ENCODE measurements at regions not wholly inside any gene's neighbourhood (a gene's known extent, or its start where the extent isn't known, plus 50 kb on each side); places are given as distances from the start of the nearest gene placed in this dataset.
"Not testable (repeated sequence)": the region's sequence is repeated elsewhere in the genome, so short reads cannot be mapped to it uniquely, and the experiment has no call there.

DNA sequence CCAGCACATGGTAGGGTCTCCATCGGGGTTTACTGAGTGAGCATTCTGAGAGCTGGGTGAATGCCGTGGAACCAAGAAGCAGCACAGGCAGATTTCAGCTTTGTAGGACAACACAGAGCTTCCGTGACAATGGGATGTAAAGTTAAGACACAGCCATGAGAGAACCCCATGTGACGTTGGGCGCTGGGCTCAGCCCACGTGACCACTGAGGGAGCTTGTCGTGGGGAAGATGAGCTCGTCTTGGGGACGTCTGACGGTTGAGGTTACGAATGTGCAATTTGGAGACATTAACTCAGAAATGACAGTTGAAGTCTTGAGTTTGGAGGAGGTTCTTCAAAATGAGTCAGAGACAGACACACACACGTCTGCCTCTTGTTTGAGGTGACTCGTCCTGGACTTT, 51.5 kb upstream of the MUC20 start:
- not testable (repeated sequence) for H3K27me3 ChIP-seq (ENCODE audit: insufficient read depth, low read length); H3K27ac ChIP-seq (ENCODE audit: low read depth, low read length); H2AFZ ChIP-seq (ENCODE audit: low read length, unreplicated experiment); H3K4me1 ChIP-seq (ENCODE audit: control insufficient read depth, insufficient read depth, low read length, unreplicated experiment); H3K79me2 ChIP-seq (ENCODE audit: control insufficient read depth, insufficient read depth, low read length, unreplicated experiment); H3K4me3 ChIP-seq (ENCODE audit: low read depth, low read length); H3K36me3 ChIP-seq (ENCODE audit: insufficient read depth, low read length)

DNA sequence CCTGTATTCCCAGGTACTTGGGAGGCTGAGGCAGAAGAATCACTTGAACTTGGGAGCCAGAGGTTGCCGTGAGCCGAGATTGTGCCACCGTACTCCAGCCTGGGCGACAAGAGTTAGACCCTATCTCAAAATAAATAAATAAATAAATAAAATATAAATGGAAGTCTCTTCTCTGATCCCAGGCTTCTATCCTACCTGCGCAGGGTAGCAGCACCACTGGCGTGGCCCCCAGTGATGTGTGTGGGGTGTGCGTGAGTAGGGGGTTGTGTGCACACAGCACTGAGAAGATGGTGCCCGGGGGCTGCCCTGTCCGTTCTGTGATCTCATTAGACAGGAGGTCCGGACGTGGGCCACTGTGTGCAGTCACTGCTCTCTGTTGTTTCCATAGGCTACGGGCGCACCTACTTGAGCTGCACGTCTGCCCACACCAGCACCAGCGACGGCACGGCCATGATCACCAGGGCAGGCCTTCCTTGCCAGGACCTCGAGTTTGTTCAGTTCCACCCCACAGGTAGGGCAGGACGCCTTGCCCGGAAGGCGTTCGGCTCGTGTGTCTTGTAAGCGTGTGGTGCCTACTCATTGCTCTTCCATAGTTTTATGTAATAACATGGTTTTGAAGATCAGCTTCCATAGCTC, 52.5 kb upstream of the MUC20 start:
- H2AFZ ChIP-seq (ENCODE audit: low read length, unreplicated experiment); H3K79me2 ChIP-seq (ENCODE audit: control insufficient read depth, insufficient read depth, low read length, unreplicated experiment); H3K36me3 ChIP-seq (ENCODE audit: insufficient read depth, low read length); H3K4me3 ChIP-seq (ENCODE audit: low read depth, low read length); H3K27me3 ChIP-seq (ENCODE audit: insufficient read depth, low read length); H3K27ac ChIP-seq (ENCODE audit: low read depth, low read length); H3K4me1 ChIP-seq (ENCODE audit: control insufficient read depth, insufficient read depth, low read length, unreplicated experiment): not testable (repeated sequence)

DNA sequence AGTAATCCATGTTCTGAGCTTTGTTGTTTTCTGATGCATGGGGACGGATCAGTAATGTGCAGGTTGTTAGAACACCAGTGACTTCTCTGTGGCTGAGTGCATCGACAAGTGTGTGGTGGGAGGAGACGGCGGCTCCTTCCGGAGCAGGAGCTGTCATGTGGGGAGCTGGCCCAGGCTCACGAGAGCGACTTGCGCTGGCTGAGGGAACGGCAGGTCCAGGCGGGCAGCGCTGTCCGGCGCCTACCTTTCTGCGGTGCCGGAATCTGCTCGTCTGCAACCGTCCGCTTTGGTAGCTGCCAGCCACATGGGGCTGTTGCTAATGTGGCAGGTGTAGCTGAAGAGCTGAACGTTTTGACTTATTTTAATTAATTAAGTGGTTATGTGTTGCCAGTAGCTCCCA, 55.5 kb upstream of the MUC20 start:
- not testable (repeated sequence) for H3K27ac ChIP-seq (ENCODE audit: low read depth, low read length); H3K79me2 ChIP-seq (ENCODE audit: control insufficient read depth, insufficient read depth, low read length, unreplicated experiment); H3K4me3 ChIP-seq (ENCODE audit: low read depth, low read length); H3K27me3 ChIP-seq (ENCODE audit: insufficient read depth, low read length); H2AFZ ChIP-seq (ENCODE audit: low read length, unreplicated experiment); H3K36me3 ChIP-seq (ENCODE audit: insufficient read depth, low read length); H3K4me1 ChIP-seq (ENCODE audit: control insufficient read depth, insufficient read depth, low read length, unreplicated experiment)

DNA sequence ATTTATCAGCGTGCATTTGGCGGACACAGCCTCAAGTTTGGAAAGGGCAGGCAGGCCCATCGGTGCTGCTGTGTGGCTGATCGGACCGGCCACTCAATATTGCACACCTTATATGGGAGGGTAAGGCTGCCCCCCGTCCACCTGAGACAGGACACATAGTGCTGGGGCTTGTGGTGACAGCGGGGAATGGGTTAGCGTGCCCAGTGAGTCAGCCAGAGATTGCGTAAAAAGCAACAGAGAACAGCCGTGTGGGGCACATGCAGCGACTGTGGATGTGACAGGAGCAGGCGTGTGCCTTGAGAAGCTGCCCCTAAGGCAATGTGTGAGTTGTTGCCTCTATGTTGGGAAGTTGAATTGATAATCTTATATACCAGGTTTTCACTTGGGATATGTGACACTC, 56.6 kb upstream of the MUC20 start:
- not testable (repeated sequence) for H3K4me1 ChIP-seq (ENCODE audit: control insufficient read depth, insufficient read depth, low read length, unreplicated experiment); H3K27ac ChIP-seq (ENCODE audit: low read depth, low read length); H3K79me2 ChIP-seq (ENCODE audit: control insufficient read depth, insufficient read depth, low read length, unreplicated experiment); H3K4me3 ChIP-seq (ENCODE audit: low read depth, low read length); H2AFZ ChIP-seq (ENCODE audit: low read length, unreplicated experiment); H3K27me3 ChIP-seq (ENCODE audit: insufficient read depth, low read length); H3K36me3 ChIP-seq (ENCODE audit: insufficient read depth, low read length)

- H3K4me3 ChIP-seq (ENCODE audit: low read depth, low read length): peak overlapping the region; percentile 77
- H3K36me3 ChIP-seq (ENCODE audit: insufficient read depth, low read length); H3K27ac ChIP-seq (ENCODE audit: low read depth, low read length); H3K4me1 ChIP-seq (ENCODE audit: control insufficient read depth, insufficient read depth, low read length, unreplicated experiment); H2AFZ ChIP-seq (ENCODE audit: low read length, unreplicated experiment); H3K79me2 ChIP-seq (ENCODE audit: control insufficient read depth, insufficient read depth, low read length, unreplicated experiment); H3K27me3 ChIP-seq (ENCODE audit: insufficient read depth, low read length): not testable (repeated sequence)
Observed at GRCh38 chr3:195659136-195659533, 61.6 kb upstream of the MUC20 start.

GRCh38 chr3:195658381-195659135, 62.2 kb upstream of the MUC20 start:
- H3K4me1 ChIP-seq (ENCODE audit: control insufficient read depth, insufficient read depth, low read length, unreplicated experiment); H3K36me3 ChIP-seq (ENCODE audit: insufficient read depth, low read length); H2AFZ ChIP-seq (ENCODE audit: low read length, unreplicated experiment); H3K27ac ChIP-seq (ENCODE audit: low read depth, low read length); H3K27me3 ChIP-seq (ENCODE audit: insufficient read depth, low read length); H3K79me2 ChIP-seq (ENCODE audit: control insufficient read depth, insufficient read depth, low read length, unreplicated experiment): not testable (repeated sequence)
- peak overlapping the region; percentile 77 for H3K4me3 ChIP-seq (ENCODE audit: low read depth, low read length)

DNA sequence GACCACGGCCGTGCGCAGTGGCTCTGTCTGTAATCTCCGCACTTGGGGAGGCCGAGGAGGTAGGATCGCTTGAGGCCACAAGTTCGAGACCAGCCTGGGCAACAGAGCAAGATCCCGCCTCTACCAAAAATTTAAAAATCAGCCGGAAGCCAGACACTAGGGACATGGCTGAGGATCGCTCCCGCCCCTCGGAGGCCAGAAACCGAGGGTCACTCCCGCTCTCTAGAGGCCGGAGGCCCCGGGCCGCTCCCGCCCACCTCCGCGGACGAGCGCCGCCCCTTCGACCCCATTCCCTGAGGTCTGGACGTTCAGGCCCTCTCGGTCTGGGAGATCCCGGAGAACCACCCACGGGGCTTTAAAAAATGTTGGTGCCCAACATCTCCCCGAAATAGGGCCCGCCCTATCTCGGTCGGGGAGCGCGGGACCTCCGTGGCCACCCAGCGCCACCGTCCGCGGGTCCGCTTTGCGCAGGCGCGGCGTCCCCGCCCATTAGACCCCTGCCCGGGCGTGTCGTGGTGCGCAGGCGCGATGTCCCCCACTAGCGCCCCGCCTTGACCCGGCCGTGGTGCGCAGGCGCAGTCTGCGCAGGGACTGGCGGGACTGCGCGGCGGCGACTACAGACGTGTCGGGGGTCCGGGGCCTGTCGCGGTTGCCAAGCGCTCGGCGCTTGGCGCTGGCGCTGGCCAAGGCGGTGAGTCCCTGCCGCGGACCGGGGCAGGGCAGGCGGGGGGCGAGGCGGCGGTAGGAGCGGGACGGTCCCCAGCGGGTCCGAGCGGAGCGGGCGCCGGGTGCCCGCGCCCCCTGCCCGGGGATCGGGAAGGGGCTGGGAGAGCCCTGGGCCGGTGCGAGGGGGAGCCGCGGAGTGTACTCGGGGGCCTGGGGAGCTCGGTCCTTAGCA, 63.1 kb upstream of the MUC20 start:
- not testable (repeated sequence) for H3K36me3 ChIP-seq (ENCODE audit: insufficient read depth, low read length); H3K4me1 ChIP-seq (ENCODE audit: control insufficient read depth, insufficient read depth, low read length, unreplicated experiment); H3K27me3 ChIP-seq (ENCODE audit: insufficient read depth, low read length); H3K79me2 ChIP-seq (ENCODE audit: control insufficient read depth, insufficient read depth, low read length, unreplicated experiment); H3K27ac ChIP-seq (ENCODE audit: low read depth, low read length)
- peak overlapping the region; percentile 77 for H3K4me3 ChIP-seq (ENCODE audit: low read depth, low read length)
- H2AFZ ChIP-seq (ENCODE audit: low read length, unreplicated experiment): peak overlapping the region; percentile 88

GRCh38 chr3:195656091-195656490, 64.7 kb upstream of the MUC20 start:
- H3K36me3 ChIP-seq (ENCODE audit: insufficient read depth, low read length); H3K4me3 ChIP-seq (ENCODE audit: low read depth, low read length); H2AFZ ChIP-seq (ENCODE audit: low read length, unreplicated experiment); H3K27me3 ChIP-seq (ENCODE audit: insufficient read depth, low read length); H3K27ac ChIP-seq (ENCODE audit: low read depth, low read length); H3K4me1 ChIP-seq (ENCODE audit: control insufficient read depth, insufficient read depth, low read length, unreplicated experiment); H3K79me2 ChIP-seq (ENCODE audit: control insufficient read depth, insufficient read depth, low read length, unreplicated experiment): not testable (repeated sequence)

GRCh38 chr3:195654746-195655145, 66.0 kb upstream of the MUC20 start:
- not testable (repeated sequence) for H3K27ac ChIP-seq (ENCODE audit: low read depth, low read length); H3K36me3 ChIP-seq (ENCODE audit: insufficient read depth, low read length); H3K4me1 ChIP-seq (ENCODE audit: control insufficient read depth, insufficient read depth, low read length, unreplicated experiment)

GRCh38 chr3:195654138-195654537, 66.6 kb upstream of the MUC20 start:
- not testable (repeated sequence) for H2AFZ ChIP-seq (ENCODE audit: low read length, unreplicated experiment); H3K79me2 ChIP-seq (ENCODE audit: control insufficient read depth, insufficient read depth, low read length, unreplicated experiment); H3K27ac ChIP-seq (ENCODE audit: low read depth, low read length); H3K4me3 ChIP-seq (ENCODE audit: low read depth, low read length); H3K4me1 ChIP-seq (ENCODE audit: control insufficient read depth, insufficient read depth, low read length, unreplicated experiment); H3K27me3 ChIP-seq (ENCODE audit: insufficient read depth, low read length); H3K36me3 ChIP-seq (ENCODE audit: insufficient read depth, low read length)

More at GRCh38 chr3:195654746-195655145, 66.0 kb upstream of the MUC20 start:
- H3K27me3 ChIP-seq (ENCODE audit: insufficient read depth, low read length); H3K4me3 ChIP-seq (ENCODE audit: low read depth, low read length); H2AFZ ChIP-seq (ENCODE audit: low read length, unreplicated experiment); H3K79me2 ChIP-seq (ENCODE audit: control insufficient read depth, insufficient read depth, low read length, unreplicated experiment): not testable (repeated sequence)

DNA sequence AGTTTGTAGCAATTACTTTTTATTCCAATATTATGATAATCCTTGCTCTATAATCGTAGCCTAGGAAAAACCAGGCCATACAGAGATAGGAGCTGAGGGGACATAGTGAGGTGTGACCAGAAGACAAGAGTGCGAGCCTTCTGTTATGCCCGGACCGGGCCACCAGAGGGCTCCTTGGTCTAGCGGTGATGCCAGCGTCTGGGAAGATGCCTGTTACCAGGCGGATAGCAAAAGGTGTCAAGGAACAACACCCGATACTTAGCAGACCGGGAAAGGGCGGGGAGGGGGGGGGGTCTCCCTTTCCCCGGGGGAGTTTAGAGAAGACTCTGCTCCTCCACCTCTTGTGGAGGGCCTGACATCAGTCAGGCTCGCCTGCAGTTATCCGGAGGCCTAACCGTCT, 67.1 kb upstream of the MUC20 start:
- not testable (repeated sequence) for H3K79me2 ChIP-seq (ENCODE audit: control insufficient read depth, insufficient read depth, low read length, unreplicated experiment); H3K27ac ChIP-seq (ENCODE audit: low read depth, low read length); H2AFZ ChIP-seq (ENCODE audit: low read length, unreplicated experiment); H3K4me1 ChIP-seq (ENCODE audit: control insufficient read depth, insufficient read depth, low read length, unreplicated experiment); H3K27me3 ChIP-seq (ENCODE audit: insufficient read depth, low read length); H3K4me3 ChIP-seq (ENCODE audit: low read depth, low read length); H3K36me3 ChIP-seq (ENCODE audit: insufficient read depth, low read length)

Measured in ACC112 (cell line).